BE2C (cell line): ENCODE measurements at regions not wholly inside any gene's neighbourhood (a gene's known extent, or its start where the extent isn't known, plus 50 kb on each side); places are given as distances from the start of the nearest gene placed in this dataset.

Experiments used
- DNase-seq: peaks from one replicate; pipeline ENCODE4 v3.0.0-alpha.2; 2020
- H3K27me3 ChIP-seq: fragments of 250-450 bp; sonication (Bioruptor Pico); 2 replicates; pipeline ENCODE4 v1.5.1; 2020; ENCODE audit warnings: mild to moderate bottlenecking
- H3K36me3 ChIP-seq: fragments of 250-450 bp; sonication (Bioruptor Pico); 2 replicates; pipeline ENCODE4 v1.5.1; 2020; ENCODE audit warnings: mild to moderate bottlenecking
- H3K4me1 ChIP-seq: fragments of 250-450 bp; sonication (Bioruptor Pico); 2 replicates; pipeline ENCODE4 v1.5.1; 2020
- H3K4me3 ChIP-seq: 2 replicates; pipeline ENCODE4 v1.5.1; 2011; ENCODE audit warnings: low read depth, low read length
- H3K9me3 ChIP-seq: fragments of 250-450 bp; sonication (Bioruptor Pico); 2 replicates; pipeline ENCODE4 v1.5.1; 2020
- CTCF ChIP-seq: IDR thresholded peaks from 2 replicates; pipeline ENCODE4 v1.5.1; 2012; ENCODE audit warnings: mild to moderate bottlenecking, low read depth, low read length

GRCh38 chr15:38150794-38151193, 101.8 kb upstream of the SPRED1 start:
- Histone ChIP-seq H3K4me1 (no peaks in the 10 kb centered on the region), H3K4me3 (no peak overlapping the region), H3K36me3 (no peaks in the 10 kb centered on the region), H3K9me3 (no peaks in the 10 kb centered on the region), H3K27me3 (no peaks in the 10 kb centered on the region)
- DNase-seq, result no peak
- no peak for TF ChIP-seq CTCF

GRCh38 chr15:38153781-38154180, 98.9 kb upstream of the SPRED1 start:
- no peak for TF ChIP-seq CTCF
- Histone ChIP-seq H3K4me1 (no peaks in the 10 kb centered on the region), H3K36me3 (no peaks in the 10 kb centered on the region), H3K4me3 (no peak overlapping the region), H3K27me3 (no peaks in the 10 kb centered on the region), H3K9me3 (no peaks in the 10 kb centered on the region; the same call in 1 of the 2 replicates)
- no peak for DNase-seq

DNA sequence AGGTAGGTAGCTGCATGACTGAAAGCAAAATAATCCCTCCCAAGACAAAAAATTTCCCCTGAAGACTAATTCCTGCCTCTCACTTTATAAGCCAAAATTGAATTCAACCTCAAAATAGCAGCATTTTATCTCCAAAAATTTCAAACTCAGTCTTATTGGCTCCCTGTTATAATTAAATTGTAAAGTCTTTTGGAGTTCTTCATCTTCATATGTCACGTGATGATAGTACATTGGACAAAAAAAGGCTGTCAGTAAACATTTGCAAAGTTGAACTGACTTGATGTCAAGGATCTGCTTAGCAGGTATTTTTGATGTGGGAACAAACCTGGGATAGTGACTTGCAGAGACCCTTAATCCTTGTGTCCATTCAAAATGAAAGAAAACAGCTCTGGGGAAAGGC, 98.4 kb upstream of the SPRED1 start:
- H3K36me3 ChIP-seq, result no peaks in the 10 kb centered on the region
- H3K4me3 ChIP-seq, result no peak overlapping the region
- no peak for TF ChIP-seq CTCF
- H3K9me3 ChIP-seq, result no peaks in the 10 kb centered on the region; the same call in 1 of the 2 replicates
- DNase-seq, result no peak
- no peaks in the 10 kb centered on the region for H3K4me1 ChIP-seq
- H3K27me3 ChIP-seq, result no peaks in the 10 kb centered on the region

- DNase-seq, result no peak
- H3K27me3 ChIP-seq, result no peaks in the 10 kb centered on the region
Observed at GRCh38 chr15:38154837-38155236, 97.8 kb upstream of the SPRED1 start.

DNA sequence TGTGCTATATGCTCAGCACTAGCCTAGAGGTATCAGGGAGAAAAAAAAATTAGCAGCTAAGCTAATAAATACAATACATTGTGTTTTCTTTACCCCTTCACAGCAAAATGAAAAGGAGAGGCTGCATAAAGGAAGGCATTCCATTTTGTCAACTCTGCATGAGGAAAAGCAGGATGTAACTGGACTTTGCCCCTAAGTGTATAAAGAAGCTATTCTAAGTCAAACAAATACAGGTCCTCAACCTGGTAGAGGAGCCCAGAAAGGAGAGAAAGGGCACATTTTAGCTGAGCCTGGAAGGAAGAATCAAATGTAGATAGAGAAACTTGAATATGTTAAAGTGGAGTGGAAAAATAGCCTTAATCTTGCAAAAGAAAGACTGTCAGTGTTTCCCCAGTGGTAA, 89.0 kb upstream of the SPRED1 start:
- no peaks in the 10 kb centered on the region for H3K36me3 ChIP-seq
- DNase-seq, result no peak
- no peaks in the 10 kb centered on the region for H3K9me3 ChIP-seq
- no peak overlapping the region for H3K4me3 ChIP-seq
- no peak for TF ChIP-seq CTCF
- H3K4me1 ChIP-seq, result no peaks in the 10 kb centered on the region
- H3K27me3 ChIP-seq, result peaks cover 30% of the 10 kb centered on the region

More at GRCh38 chr15:38154837-38155236, 97.8 kb upstream of the SPRED1 start:
- H3K9me3 ChIP-seq, result no peaks in the 10 kb centered on the region; the same call in 1 of the 2 replicates
- no peak for TF ChIP-seq CTCF
- H3K4me1 ChIP-seq, result no peaks in the 10 kb centered on the region
- no peaks in the 10 kb centered on the region for H3K36me3 ChIP-seq
- no peak overlapping the region for H3K4me3 ChIP-seq

GRCh38 chr15:38164061-38164460, 88.6 kb upstream of the SPRED1 start:
- Histone ChIP-seq H3K4me1 (no peaks in the 10 kb centered on the region), H3K4me3 (no peak overlapping the region), H3K27me3 (peaks cover 30% of the 10 kb centered on the region), H3K9me3 (no peaks in the 10 kb centered on the region), H3K36me3 (no peaks in the 10 kb centered on the region)
- no peak for DNase-seq
- no peak for TF ChIP-seq CTCF
